HG02840 (cell line): ENCODE measurements at regions not wholly inside any gene's neighbourhood (a gene's known extent, or its start where the extent isn't known, plus 50 kb on each side); places are given as distances from the start of the nearest gene placed in this dataset.
"Not testable (repeated sequence)": the region's sequence is repeated elsewhere in the genome, so short reads cannot be mapped to it uniquely, and the experiment has no call there.

Experiments
- ATAC-seq: cut with Tn5 transposase; IDR thresholded peaks from one replicate; pipeline ENCODE4 v1.9.1; 2021; ENCODE audit warnings: mild to moderate bottlenecking, moderate library complexity, moderate number of reproducible peaks; ENCODE audit not compliant: unreplicated experiment, low FRiP score

GRCh38 chr6:27679964-27680694 is 207.2 kb upstream of the ZNF184 start:
- no peak for ATAC-seq

- no peak for ATAC-seq
Measured at GRCh38 chr6:27679308-27679963, 206.5 kb upstream of the ZNF184 start.

- ATAC-seq: no peak
Measured at GRCh38 chr6:27678469-27678868, 205.6 kb upstream of the ZNF184 start.

- no peak for ATAC-seq
Measured at GRCh38 chr6:27674882-27675281, 202.0 kb upstream of the ZNF184 start.

- ATAC-seq: no peak
Measured at GRCh38 chr6:27672113-27672799, 199.4 kb upstream of the ZNF184 start.

GRCh38 chr6:27669624-27670301 is 196.9 kb upstream of the ZNF184 start:
- no peak for ATAC-seq

- ATAC-seq: no peak
Measured at GRCh38 chr6:27669295-27669623, 196.4 kb upstream of the ZNF184 start.

- no peak for ATAC-seq
Measured at GRCh38 chr6:27668442-27669294, 195.8 kb upstream of the ZNF184 start.

GRCh38 chr6:27667657-27668441 is 194.9 kb upstream of the ZNF184 start:
- no peak for ATAC-seq

- ATAC-seq: no peak
Measured at GRCh38 chr6:27667016-27667656, 194.2 kb upstream of the ZNF184 start.

- ATAC-seq: no peak
Measured at GRCh38 chr6:27662769-27663168, 189.9 kb upstream of the ZNF184 start.

GRCh38 chr6:27662212-27662611 is 189.3 kb upstream of the ZNF184 start:
- not testable (repeated sequence) for ATAC-seq

GRCh38 chr6:27653143-27653825 is 180.4 kb upstream of the ZNF184 start:
- ATAC-seq: not testable (repeated sequence)

- ATAC-seq: no peak
Measured at GRCh38 chr6:27651371-27651732, 178.4 kb upstream of the ZNF184 start.

GRCh38 chr6:27650620-27651370 is 177.9 kb upstream of the ZNF184 start:
- ATAC-seq: no peak

GRCh38 chr6:27644528-27644927 is 171.6 kb upstream of the ZNF184 start:
- no peak for ATAC-seq

- ATAC-seq: no peak
Measured at GRCh38 chr6:27642744-27643456, 170.0 kb upstream of the ZNF184 start.
